SK-N-SH treated with all-trans-retinoic acid at 6 μM for 48 hours (cell line): ENCODE measurements at regions not wholly inside any gene's neighbourhood (a gene's known extent, or its start where the extent isn't known, plus 50 kb on each side); places are given as distances from the start of the nearest gene placed in this dataset.

ENCODE experiments used
- BACH2 ChIP-seq: fragments of 250-450 bp; sonication (Bioruptor Pico); IDR thresholded peaks from 2 replicates; pipeline ENCODE4 v1.9.0; 2021; ENCODE audit warnings: mild to moderate bottlenecking, borderline replicate concordance
- GLIS3 ChIP-seq: fragments of 250-450 bp; sonication (Bioruptor Pico); IDR thresholded peaks from 2 replicates; pipeline ENCODE4 v1.5.0; 2020; ENCODE audit warnings: mild to moderate bottlenecking, moderate library complexity
- PATZ1 ChIP-seq: fragments of 250-450 bp; sonication (Bioruptor Pico); IDR thresholded peaks from 2 replicates; pipeline ENCODE4 v1.8.0; 2020; ENCODE audit warnings: mild to moderate bottlenecking, moderate library complexity, borderline replicate concordance
- TOX ChIP-seq: fragments of 250-450 bp; sonication (Bioruptor Pico); IDR thresholded peaks from 2 replicates; pipeline ENCODE4 v1.8.0; 2021; ENCODE audit warnings: mild to moderate bottlenecking, moderate library complexity, borderline replicate concordance
- ZC3H10 ChIP-seq: fragments of 250-450 bp; sonication (Bioruptor Pico); IDR thresholded peaks from 2 replicates; pipeline ENCODE4 v1.5.1; 2021; ENCODE audit warnings: mild to moderate bottlenecking, moderate library complexity
- ZFP30 ChIP-seq: fragments of 450-650 bp; formaldehyde crosslinking; IDR thresholded peaks from 2 replicates; pipeline ENCODE4 v1.5.0; 2022; ENCODE audit warnings: mild to moderate bottlenecking, moderate library complexity
- ZNF565 ChIP-seq: fragments of 450-650 bp; formaldehyde crosslinking; conservative IDR thresholded peaks from 2 replicates; pipeline ENCODE4 v1.5.0; 2020; ENCODE audit warnings: low read depth, mild to moderate bottlenecking, moderate library complexity
- ZNF70 ChIP-seq: fragments of 450-650 bp; formaldehyde crosslinking; IDR thresholded peaks from 2 replicates; pipeline ENCODE4 v1.5.0; 2020; ENCODE audit warnings: mild to moderate bottlenecking, moderate library complexity
- TF ChIP-seq, protein P1 (sequence below): fragments of 250-450 bp; sonication (Bioruptor Pico); IDR thresholded peaks from 2 replicates; pipeline ENCODE4 v1.5.1; 2021; ENCODE audit warnings: mild to moderate bottlenecking, moderate library complexity

GRCh38 chrX:10990976-10991375 is 120.2 kb upstream of the HCCS start:
- TF ChIP-seq ZC3H10 (CRISPR knock-in tag) = no peak
- TF ChIP-seq ZNF565 = no peak
- TF ChIP-seq, protein P1, sequence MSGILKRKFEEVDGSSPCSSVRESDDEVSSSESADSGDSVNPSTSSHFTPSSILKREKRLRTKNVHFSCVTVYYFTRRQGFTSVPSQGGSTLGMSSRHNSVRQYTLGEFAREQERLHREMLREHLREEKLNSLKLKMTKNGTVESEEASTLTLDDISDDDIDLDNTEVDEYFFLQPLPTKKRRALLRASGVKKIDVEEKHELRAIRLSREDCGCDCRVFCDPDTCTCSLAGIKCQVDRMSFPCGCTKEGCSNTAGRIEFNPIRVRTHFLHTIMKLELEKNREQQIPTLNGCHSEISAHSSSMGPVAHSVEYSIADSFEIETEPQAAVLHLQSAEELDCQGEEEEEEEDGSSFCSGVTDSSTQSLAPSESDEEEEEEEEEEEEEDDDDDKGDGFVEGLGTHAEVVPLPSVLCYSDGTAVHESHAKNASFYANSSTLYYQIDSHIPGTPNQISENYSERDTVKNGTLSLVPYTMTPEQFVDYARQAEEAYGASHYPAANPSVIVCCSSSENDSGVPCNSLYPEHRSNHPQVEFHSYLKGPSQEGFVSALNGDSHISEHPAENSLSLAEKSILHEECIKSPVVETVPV (CRISPR knock-in tag) = no peak
- no peak for TF ChIP-seq TOX (CRISPR knock-in tag)
- TF ChIP-seq ZFP30 (CRISPR knock-in tag) = no peak
- TF ChIP-seq ZNF70 (CRISPR knock-in tag) = no peak
- TF ChIP-seq PATZ1 (CRISPR knock-in tag) = no peak
- TF ChIP-seq GLIS3 (CRISPR knock-in tag) = no peak
- TF ChIP-seq BACH2 (CRISPR knock-in tag) = no peak
